ENCODE measurements at regions not wholly inside any gene's neighbourhood (a gene's known extent, or its start where the extent isn't known, plus 50 kb on each side); places are given as distances from the start of the nearest gene placed in this dataset.
"Not testable (repeated sequence)": the region's sequence is repeated elsewhere in the genome, so short reads cannot be mapped to it uniquely, and the experiment has no call there.

- FAIRE-seq; DNase-seq (ENCODE audit: insufficient read length, low spot score): not testable (repeated sequence)
These were observed 53.1 kb upstream of the HUNK start for GRCh38 chr21:31819692-31820091.

GRCh38 chr21:31814356-31814755 lies 58.5 kb upstream of the HUNK start:
- DNase-seq (ENCODE audit: insufficient read length, low spot score); FAIRE-seq: not testable (repeated sequence)

GRCh38 chr21:31813862-31814261 lies 59.0 kb upstream of the HUNK start:
- no peak for DNase-seq (ENCODE audit: insufficient read length, low spot score)
- no peak for FAIRE-seq

- FAIRE-seq (no peak), DNase-seq (ENCODE audit: insufficient read length, low spot score) (no peak)
These were observed 68.8 kb upstream of the HUNK start for GRCh38 chr21:31804008-31804394.

GRCh38 chr21:31803039-31804007 lies 69.5 kb upstream of the HUNK start:
- DNase-seq (ENCODE audit: insufficient read length, low spot score) (no peak), FAIRE-seq (no peak)

- no peak for FAIRE-seq
These were observed 70.4 kb upstream of the SCAF4 start for GRCh38 chr21:31802331-31802730.

GRCh38 chr21:31801551-31802219 lies 69.8 kb upstream of the SCAF4 start:
- DNase-seq (ENCODE audit: insufficient read length, low spot score) (no peak), FAIRE-seq (no peak)

More at GRCh38 chr21:31802331-31802730, 70.4 kb upstream of the SCAF4 start:
- DNase-seq (ENCODE audit: insufficient read length, low spot score), result no peak

GRCh38 chr21:31798842-31799704 lies 67.2 kb upstream of the SCAF4 start:
- DNase-seq (ENCODE audit: insufficient read length, low spot score) (no peak), FAIRE-seq (no peak)

- no peak for FAIRE-seq
- DNase-seq (ENCODE audit: insufficient read length, low spot score), result no peak
These were observed 64.1 kb upstream of the SCAF4 start for GRCh38 chr21:31795992-31796391.

- not testable (repeated sequence) for DNase-seq (ENCODE audit: insufficient read length, low spot score); FAIRE-seq
These were observed 58.5 kb upstream of the SCAF4 start for GRCh38 chr21:31790420-31790819.

GRCh38 chr21:31788581-31788980 lies 56.7 kb upstream of the SCAF4 start:
- FAIRE-seq (no peak), DNase-seq (ENCODE audit: insufficient read length, low spot score) (no peak)

GRCh38 chr21:31787691-31788090 lies 55.8 kb upstream of the SCAF4 start:
- not testable (repeated sequence) for FAIRE-seq; DNase-seq (ENCODE audit: insufficient read length, low spot score)

GRCh38 chr21:31786164-31786920 lies 54.4 kb upstream of the SCAF4 start:
- FAIRE-seq (no peak), DNase-seq (ENCODE audit: insufficient read length, low spot score) (no peak)

GRCh38 chr21:31785237-31786163 lies 53.6 kb upstream of the SCAF4 start:
- FAIRE-seq (peak; percentile 99), DNase-seq (ENCODE audit: insufficient read length, low spot score) (peak; percentile 59)

GRCh38 chr21:31781737-31782136 lies 49.8 kb upstream of the SCAF4 start:
- no peak for FAIRE-seq

More at GRCh38 chr21:31781737-31782136, 49.8 kb upstream of the SCAF4 start:
- DNase-seq (ENCODE audit: insufficient read length, low spot score), result peak; percentile 24

Data from HTR-8/SVneo (cell line).